ENCODE measurements at regions not wholly inside any gene's neighbourhood (a gene's known extent, or its start where the extent isn't known, plus 50 kb on each side); places are given as distances from the start of the nearest gene placed in this dataset.
A peak's percentile ranks its signal among the peaks of the same experiment; 100 is the strongest.

DNA sequence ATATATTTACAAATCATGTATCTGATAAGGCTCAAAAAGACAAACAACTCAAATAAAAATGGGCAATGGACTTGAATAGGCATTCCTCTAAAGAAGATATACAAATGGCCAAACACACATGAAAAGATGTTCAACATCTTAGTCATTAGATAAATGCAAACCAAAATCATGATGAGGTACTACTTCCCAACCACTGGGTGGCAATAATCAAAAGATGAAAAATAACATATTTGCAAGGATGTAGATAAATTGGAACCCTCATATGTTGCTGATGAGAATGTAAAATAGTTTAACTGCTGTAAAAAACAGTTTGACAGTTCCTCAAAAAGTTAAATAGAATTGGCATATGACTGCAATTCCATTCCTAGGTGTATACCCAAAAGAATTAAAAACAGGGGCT, 132.3 kb downstream of the TTC32 start:
- TF ChIP-seq, protein P1, sequence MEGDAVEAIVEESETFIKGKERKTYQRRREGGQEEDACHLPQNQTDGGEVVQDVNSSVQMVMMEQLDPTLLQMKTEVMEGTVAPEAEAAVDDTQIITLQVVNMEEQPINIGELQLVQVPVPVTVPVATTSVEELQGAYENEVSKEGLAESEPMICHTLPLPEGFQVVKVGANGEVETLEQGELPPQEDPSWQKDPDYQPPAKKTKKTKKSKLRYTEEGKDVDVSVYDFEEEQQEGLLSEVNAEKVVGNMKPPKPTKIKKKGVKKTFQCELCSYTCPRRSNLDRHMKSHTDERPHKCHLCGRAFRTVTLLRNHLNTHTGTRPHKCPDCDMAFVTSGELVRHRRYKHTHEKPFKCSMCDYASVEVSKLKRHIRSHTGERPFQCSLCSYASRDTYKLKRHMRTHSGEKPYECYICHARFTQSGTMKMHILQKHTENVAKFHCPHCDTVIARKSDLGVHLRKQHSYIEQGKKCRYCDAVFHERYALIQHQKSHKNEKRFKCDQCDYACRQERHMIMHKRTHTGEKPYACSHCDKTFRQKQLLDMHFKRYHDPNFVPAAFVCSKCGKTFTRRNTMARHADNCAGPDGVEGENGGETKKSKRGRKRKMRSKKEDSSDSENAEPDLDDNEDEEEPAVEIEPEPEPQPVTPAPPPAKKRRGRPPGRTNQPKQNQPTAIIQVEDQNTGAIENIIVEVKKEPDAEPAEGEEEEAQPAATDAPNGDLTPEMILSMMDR (conservative IDR thresholded peaks at IDR 0.05), result peak; percentile 46
- no peak for TF ChIP-seq ZFX (IDR thresholded peaks at IDR 0.05)

Measured in C4-2B (cell line).